Activated B cell treated with CpG ODN at 0.5 μM for 24 hours (primary cell): ENCODE measurements at regions not wholly inside any gene's neighbourhood (a gene's known extent, or its start where the extent isn't known, plus 50 kb on each side); places are given as distances from the start of the nearest gene placed in this dataset.

Source experiments
- ATAC-seq: fragments of 200-7000 bp; cut with Tn5 transposase; one replicate; pipeline ENCODE4 v1.10.0; 2021; ENCODE audit warnings: low read depth, mild to moderate bottlenecking, moderate library complexity
- CTCF ChIA-PET: fragments of 350-600 bp; sonication (Branson Sonifier 250); formaldehyde crosslinking; loops from one replicate; lab custom pipeline; 2021; ENCODE audit warnings: antibody characterized with exemption; lab: Charles Lee
- POLR2A ChIA-PET: fragments of 350-600 bp; sonication (Branson Sonifier 250); formaldehyde crosslinking; loops from one replicate; lab custom pipeline; 2021; ENCODE audit warnings: antibody characterized with exemption; lab: Charles Lee
- DNase-seq: peaks from one replicate; pipeline ENCODE4 v3.0.0; 2022
- H3K27ac Mint-ChIP-seq: one replicate; pipeline ENCODE4 v1.8.0; 2020; ENCODE audit warnings: mixed read lengths
- H3K27me3 Mint-ChIP-seq: one replicate; pipeline ENCODE4 v1.8.0; 2021; ENCODE audit warnings: mixed read lengths
- H3K36me3 Mint-ChIP-seq: one replicate; pipeline ENCODE4 v1.8.0; 2021; ENCODE audit warnings: low read depth, mixed read lengths
- H3K4me1 Mint-ChIP-seq: one replicate; pipeline ENCODE4 v1.8.0; 2021; ENCODE audit warnings: mixed read lengths
- H3K4me3 Mint-ChIP-seq: one replicate; pipeline ENCODE4 v1.8.0; 2020; ENCODE audit warnings: mild to moderate bottlenecking, mixed read lengths
- H3K9me3 Mint-ChIP-seq: one replicate; pipeline ENCODE4 v1.8.0; 2020; ENCODE audit warnings: mixed read lengths
- intact Hi-C: fragments of 100-400 bp; cut with micrococcal nuclease; formaldehyde crosslinking; loops from one replicate; pipeline ENCODE4 v1.15.1; 2024
- TF ChIP-seq, protein P1 (sequence below): fragments of 200-600 bp; IDR thresholded peaks from one replicate; pipeline ENCODE4 v1.8.0; 2022; ENCODE audit warnings: antibody characterized with exemption, mild to moderate bottlenecking

GRCh38 chr20:57808264-57809070 lies 98.7 kb upstream of the PMEPA1 start:
- Mint-ChIP-seq H3K4me3 (no peak overlapping the region), H3K36me3 (no peaks in the 10 kb centered on the region), H3K27ac (no peak overlapping the region), H3K9me3 (no peaks in the 10 kb centered on the region), H3K27me3 (peaks cover 15% of the 10 kb centered on the region), H3K4me1 (peaks cover 1% of the 10 kb centered on the region)
- ChIA-PET CTCF (no interaction called here), POLR2A (no interaction called here)
- ATAC-seq: no peak
- DNase-seq: no peak
- intact Hi-C loops: no loop called here
- TF ChIP-seq, protein P1, sequence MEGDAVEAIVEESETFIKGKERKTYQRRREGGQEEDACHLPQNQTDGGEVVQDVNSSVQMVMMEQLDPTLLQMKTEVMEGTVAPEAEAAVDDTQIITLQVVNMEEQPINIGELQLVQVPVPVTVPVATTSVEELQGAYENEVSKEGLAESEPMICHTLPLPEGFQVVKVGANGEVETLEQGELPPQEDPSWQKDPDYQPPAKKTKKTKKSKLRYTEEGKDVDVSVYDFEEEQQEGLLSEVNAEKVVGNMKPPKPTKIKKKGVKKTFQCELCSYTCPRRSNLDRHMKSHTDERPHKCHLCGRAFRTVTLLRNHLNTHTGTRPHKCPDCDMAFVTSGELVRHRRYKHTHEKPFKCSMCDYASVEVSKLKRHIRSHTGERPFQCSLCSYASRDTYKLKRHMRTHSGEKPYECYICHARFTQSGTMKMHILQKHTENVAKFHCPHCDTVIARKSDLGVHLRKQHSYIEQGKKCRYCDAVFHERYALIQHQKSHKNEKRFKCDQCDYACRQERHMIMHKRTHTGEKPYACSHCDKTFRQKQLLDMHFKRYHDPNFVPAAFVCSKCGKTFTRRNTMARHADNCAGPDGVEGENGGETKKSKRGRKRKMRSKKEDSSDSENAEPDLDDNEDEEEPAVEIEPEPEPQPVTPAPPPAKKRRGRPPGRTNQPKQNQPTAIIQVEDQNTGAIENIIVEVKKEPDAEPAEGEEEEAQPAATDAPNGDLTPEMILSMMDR: no peak

GRCh38 chr20:57807401-57808263 lies 97.8 kb upstream of the PMEPA1 start:
- H3K36me3 Mint-ChIP-seq: no peaks in the 10 kb centered on the region
- no peaks in the 10 kb centered on the region for H3K4me1 Mint-ChIP-seq
- ChIA-PET CTCF (interaction anchor here (0.6 kb wide), 1 partner anchor 1136 kb away, joined by 3 read pairs; no protein-coding TSS in a partner anchor), POLR2A (no interaction called here)
- no peak for DNase-seq
- ATAC-seq: no peak
- peaks cover 12% of the 10 kb centered on the region for H3K27me3 Mint-ChIP-seq
- H3K9me3 Mint-ChIP-seq: no peaks in the 10 kb centered on the region
- H3K4me3 Mint-ChIP-seq: no peak overlapping the region
- TF ChIP-seq, protein P1: no peak
- H3K27ac Mint-ChIP-seq: no peak overlapping the region
- intact Hi-C loops: no loop called here

DNA sequence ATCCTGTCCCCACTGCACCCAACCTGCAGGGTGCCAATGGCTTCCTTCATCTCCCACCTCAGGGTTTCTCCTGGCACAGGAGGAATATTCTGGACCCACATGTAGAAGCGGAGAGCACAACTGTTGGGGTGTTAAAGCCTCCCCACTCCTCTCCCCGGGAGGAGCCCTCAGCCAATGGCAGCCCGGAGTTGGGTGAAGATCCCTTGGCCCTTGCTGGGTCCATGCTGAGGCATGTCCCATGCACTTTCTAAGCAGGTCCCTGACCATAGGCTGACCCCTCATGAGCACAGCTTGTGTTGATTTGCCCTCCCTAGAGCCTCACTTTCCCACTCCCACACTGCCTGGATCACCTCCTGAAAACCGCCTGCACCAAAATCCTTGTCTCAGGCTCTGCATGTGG lies 97.2 kb upstream of the PMEPA1 start:
- Mint-ChIP-seq H3K9me3 (no peaks in the 10 kb centered on the region), H3K27me3 (peaks cover 12% of the 10 kb centered on the region), H3K27ac (no peak overlapping the region), H3K4me1 (no peaks in the 10 kb centered on the region), H3K4me3 (no peak overlapping the region), H3K36me3 (no peaks in the 10 kb centered on the region)
- TF ChIP-seq, protein P1: no peak
- ATAC-seq (no peak), DNase-seq (no peak)
- ChIA-PET POLR2A (no interaction called here), CTCF (interaction anchor here (0.6 kb wide), 1 partner anchor 1136 kb away, joined by 3 read pairs; no protein-coding TSS in a partner anchor)
- intact Hi-C loops: no loop called here

DNA sequence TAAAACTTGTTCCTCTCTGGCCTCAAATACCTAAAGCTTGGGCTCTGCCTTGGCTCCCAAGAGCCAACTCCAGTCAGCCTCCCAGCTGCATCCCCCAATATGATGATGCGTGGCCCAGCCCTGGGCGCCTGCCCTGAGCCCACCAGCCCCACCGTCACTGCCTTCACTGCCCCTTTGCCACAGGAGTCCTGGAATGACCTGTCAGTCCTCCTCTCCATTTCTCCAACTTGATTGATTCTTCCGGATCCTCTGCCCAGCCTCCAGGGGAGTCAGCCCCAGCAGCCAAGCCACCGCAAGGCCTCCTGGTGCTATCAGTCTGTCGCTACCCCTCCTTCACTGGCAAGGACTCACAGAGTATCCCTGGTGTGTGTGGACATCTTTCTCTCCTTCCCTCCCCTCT lies 96.7 kb upstream of the PMEPA1 start:
- CTCF ChIA-PET: interaction anchor here (0.6 kb wide), 1 partner anchor 1135 kb away, joined by 3 read pairs; no protein-coding TSS in a partner anchor
- no peaks in the 10 kb centered on the region for H3K36me3 Mint-ChIP-seq
- TF ChIP-seq, protein P1: no peak
- intact Hi-C loops: no loop called here
- H3K9me3 Mint-ChIP-seq: no peaks in the 10 kb centered on the region
- H3K27me3 Mint-ChIP-seq: peaks cover 11% of the 10 kb centered on the region
- ATAC-seq (no peak), DNase-seq (no peak)
- H3K4me3 Mint-ChIP-seq: no peak overlapping the region
- no peaks in the 10 kb centered on the region for H3K4me1 Mint-ChIP-seq
- POLR2A ChIA-PET: no interaction called here
- no peak overlapping the region for H3K27ac Mint-ChIP-seq

DNA sequence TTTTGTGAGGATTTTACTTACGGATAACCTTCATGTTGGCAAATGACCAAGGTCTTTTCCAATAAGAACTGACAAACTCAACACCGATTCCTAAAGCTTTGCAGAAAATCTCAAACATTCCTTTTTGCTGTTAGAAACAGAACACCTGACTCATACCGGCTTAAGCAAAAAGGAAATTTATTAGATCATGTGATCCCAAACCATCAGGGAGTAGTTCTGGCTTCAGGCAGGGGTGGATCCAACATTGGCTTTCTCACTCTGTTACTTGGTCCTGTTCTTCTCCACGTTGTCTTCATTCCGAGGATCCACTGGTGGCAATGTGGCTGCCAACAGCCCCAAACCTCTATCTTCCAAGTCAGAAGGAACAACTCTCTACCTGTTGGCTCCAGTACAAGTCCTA lies 95.9 kb upstream of the PMEPA1 start:
- H3K27ac Mint-ChIP-seq: no peak overlapping the region
- no peak for DNase-seq
- intact Hi-C loops: no loop called here

More for the DNA sequence above, 95.9 kb upstream of the PMEPA1 start:
- H3K27me3 Mint-ChIP-seq: peaks cover 11% of the 10 kb centered on the region
- H3K36me3 Mint-ChIP-seq: no peaks in the 10 kb centered on the region
- TF ChIP-seq, protein P1: no peak
- H3K9me3 Mint-ChIP-seq: no peaks in the 10 kb centered on the region
- no peaks in the 10 kb centered on the region for H3K4me1 Mint-ChIP-seq
- POLR2A ChIA-PET: no interaction called here
- CTCF ChIA-PET: no interaction called here
- H3K4me3 Mint-ChIP-seq: no peak overlapping the region
- ATAC-seq: no peak
